Stimulated activated naive CD8-positive, alpha-beta T cell treated with anti-CD3 and anti-CD28 coated beads, Interleukin-15, Interleukin-2, amounts not matched to agents 100 U/mL and 50 U/mL, for 24 hours (primary cell): ENCODE measurements at regions not wholly inside any gene's neighbourhood (a gene's known extent, or its start where the extent isn't known, plus 50 kb on each side); places are given as distances from the start of the nearest gene placed in this dataset.
"Not testable (repeated sequence)": the region's sequence is repeated elsewhere in the genome, so short reads cannot be mapped to it uniquely, and the experiment has no call there.

ENCODE experiments used
- ATAC-seq: fragments of 150-1000 bp; cut with Tn5 transposase; one replicate; pipeline ENCODE4 v1.10.0; 2021
- DNase-seq: peaks from one replicate; pipeline ENCODE4 v3.0.0; 2021

DNA sequence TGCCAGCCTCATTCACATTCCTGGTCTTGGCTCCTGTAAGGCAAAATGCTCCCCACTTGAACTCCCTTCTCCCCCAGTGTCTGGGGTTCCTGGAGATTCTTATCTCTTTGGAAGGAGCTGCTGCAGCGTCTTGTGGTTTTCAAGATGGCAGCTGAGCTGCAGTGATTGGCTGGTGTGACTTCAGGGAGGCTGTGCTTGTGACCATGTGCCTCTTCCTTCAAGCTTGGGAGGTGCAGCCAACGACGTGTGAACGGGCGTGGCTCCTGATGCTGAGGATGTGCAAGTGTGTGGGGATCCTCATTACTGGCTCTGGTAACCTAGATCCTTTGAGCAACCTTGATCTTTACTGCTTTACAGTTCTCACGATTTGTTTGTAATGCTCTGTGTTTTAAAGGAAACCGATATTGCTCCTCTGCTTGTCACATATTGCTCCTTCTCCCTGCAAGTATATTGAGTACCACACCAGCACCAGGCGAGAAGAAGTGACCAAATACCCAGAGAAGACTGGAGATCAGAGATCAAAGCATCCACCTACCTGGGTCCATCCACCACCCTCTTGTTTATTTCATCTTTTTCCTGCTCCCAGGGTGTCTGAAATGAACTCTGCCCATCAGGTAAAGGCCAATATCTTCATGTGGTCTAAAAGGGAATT, 208.5 kb downstream of the FGF9 start:
- no peak for ATAC-seq
- no peak for DNase-seq

GRCh38 chr13:21882766-21883165, 211.9 kb downstream of the FGF9 start:
- ATAC-seq (no peak), DNase-seq (no peak)

GRCh38 chr13:21883713-21884112, 212.8 kb downstream of the FGF9 start:
- ATAC-seq (no peak), DNase-seq (no peak)

- no peak for ATAC-seq
Measured at GRCh38 chr13:21884299-21884909, 213.5 kb downstream of the FGF9 start.

GRCh38 chr13:21884965-21885567, 214.2 kb downstream of the FGF9 start:
- DNase-seq (no peak), ATAC-seq (no peak)

More at GRCh38 chr13:21884299-21884909, 213.5 kb downstream of the FGF9 start:
- DNase-seq = no peak

DNA sequence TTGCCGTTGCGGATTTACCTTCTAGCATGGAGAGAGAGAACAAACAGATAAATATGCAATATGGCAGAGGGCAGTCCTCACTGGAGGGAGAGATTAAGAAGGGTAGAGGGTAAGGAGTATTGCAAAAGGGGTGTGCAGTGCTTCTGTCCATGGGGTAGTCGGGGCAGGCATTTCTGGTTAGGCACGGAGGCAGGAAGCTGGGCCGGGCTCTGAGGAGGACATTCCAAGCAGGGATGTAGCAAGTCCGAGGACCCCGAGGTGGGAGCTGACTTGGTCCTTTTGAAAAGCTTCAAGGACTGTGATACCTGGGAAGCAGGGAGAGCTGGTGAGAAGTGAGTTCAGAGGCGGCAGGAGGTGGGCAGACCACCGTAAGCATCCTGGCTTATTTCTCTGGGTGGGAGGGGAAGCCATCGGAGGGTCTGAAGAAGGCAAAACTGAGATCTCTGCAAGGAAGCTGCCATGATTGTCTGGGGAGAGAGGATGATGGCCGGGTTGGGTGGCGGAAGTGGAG, 214.9 kb downstream of the FGF9 start:
- ATAC-seq (no peak), DNase-seq (no peak)

- no peak for ATAC-seq
- no peak for DNase-seq
Measured at GRCh38 chr13:21889651-21890050, 218.8 kb downstream of the FGF9 start.

- not testable (repeated sequence) for DNase-seq, ATAC-seq
Measured at GRCh38 chr13:21890220-21890619, 219.3 kb downstream of the FGF9 start.

- ATAC-seq (no peak), DNase-seq (no peak)
Measured at GRCh38 chr13:21894091-21894490, 223.2 kb downstream of the FGF9 start.

DNA sequence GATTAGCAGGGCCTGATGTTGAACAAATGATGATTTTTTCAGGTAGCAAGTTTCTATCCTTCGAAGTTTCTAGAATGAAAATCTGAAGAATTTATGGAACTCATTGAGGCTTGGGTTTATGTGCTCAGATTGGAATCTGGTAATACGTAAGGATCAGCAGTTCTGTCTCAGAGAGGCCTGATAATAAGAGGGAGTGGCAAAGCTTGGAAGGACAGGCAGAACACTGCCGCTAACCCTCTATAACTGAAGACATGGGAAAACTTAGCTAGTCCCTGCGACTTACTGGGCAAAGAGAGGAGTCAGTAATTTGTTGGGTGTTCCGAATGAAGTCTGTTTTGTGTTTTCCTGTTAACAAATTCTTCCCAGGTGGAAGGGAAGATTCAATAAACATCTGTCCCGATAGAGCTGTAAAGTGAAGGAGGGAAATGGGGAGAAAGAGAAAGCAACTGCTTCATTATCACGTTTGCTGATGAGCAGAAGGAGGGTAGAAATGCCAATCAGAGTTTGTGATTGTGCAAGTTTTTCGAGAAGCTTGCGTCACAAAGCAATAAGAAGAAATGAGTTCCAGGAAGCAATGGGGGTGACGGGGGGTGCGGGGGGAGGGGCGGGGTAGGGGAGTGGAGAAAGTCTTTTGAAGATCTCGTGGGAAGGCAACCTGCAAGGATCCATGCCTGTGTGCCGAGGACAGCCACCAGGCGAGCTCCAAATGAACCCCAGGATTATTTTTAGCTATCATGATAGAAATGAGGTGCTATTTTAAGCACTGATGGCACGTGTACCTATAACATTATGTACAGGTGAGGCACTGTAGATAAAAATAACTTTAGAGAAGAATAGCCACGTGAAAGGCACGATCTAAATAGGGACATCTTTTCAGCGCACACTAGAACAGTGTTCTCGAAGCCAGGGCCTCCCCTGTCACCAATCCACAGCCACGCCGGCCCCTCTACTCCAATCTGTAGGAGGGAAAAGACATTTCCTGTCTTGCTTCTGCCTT, 224.1 kb downstream of the FGF9 start:
- DNase-seq (no peak), ATAC-seq (no peak)

DNA sequence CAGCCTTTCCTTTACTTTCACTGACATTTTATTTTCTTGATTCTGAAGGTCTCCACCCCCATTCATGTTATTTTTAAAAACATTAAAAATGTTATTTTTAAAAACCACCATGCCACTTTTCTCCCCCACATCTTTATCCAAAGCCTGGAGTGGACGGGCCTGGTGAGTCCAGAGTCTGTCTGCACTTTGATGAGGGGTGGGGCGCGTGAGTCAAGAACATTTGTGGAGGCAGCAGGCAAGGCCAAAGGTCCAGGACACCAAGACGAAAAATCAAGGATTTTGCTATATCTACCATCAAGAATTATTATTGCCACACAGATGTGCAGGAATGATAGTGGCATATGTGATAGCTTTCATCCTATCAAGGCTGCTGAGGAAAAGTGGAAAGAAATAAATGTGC, 224.9 kb downstream of the FGF9 start:
- no peak for DNase-seq
- no peak for ATAC-seq

DNA sequence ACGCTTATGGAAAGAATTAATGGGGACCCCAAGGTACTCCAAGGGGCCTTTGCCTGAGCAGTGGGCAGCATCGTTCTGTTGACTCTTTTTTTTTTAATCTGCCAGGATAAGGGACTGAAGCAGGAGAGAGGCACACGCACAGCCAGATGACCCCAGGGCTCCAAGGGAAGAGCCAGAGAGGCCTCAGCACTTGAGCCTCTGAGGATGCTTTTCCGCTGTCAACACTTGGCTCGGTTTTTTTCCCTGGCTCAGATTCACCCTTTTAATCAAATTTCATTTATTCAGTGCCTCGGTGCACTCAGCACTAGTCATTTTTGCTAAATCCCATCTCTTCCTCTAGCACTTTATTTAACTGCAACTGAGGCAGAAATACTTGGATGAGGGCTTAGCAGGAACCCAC, 226.3 kb downstream of the FGF9 start:
- no peak for ATAC-seq
- DNase-seq = no peak

DNA sequence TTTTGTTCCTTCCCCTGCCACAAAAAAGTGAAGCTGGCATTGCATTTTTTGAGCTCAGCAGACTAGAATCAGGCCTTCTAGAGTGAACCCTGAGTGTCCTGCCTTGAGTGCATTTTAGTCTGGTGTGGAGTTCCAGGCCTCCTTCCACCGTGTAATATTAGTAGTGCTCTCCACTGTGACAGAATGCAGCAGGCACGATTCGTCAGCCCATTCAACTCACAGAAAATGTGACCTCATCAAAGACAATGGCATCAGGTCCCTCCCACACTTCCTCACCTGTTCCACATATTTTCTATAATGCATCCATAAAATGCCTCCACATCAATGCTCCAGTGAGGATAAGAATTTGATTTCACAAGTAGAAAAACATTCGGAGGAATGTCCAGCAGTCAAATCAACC, 227.6 kb downstream of the FGF9 start:
- no peak for ATAC-seq
- DNase-seq = no peak

DNA sequence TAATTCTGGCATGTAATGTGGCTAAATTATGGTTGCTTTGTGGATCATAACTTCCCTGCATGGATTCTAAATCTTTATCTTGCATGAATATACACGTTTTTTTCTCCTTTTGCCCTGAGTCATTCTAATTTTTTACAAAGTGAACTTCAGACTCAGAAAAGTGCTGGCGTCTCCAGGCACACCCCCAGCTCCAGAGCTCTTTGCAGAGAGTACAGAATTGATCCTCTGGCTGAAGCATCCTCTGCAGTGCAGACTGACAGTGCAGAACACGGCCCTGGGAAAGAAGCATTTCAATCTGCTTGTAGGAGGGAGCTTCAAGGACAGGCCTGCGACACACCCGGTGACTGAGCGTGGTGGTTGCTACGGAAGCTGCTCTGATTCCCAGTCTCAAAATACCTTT, 228.1 kb downstream of the FGF9 start:
- DNase-seq (no peak), ATAC-seq (no peak)

- DNase-seq = no peak
- no peak for ATAC-seq
Measured at GRCh38 chr13:21901336-21901735, 230.5 kb downstream of the FGF9 start.

GRCh38 chr13:21901811-21902708, 231.2 kb downstream of the FGF9 start:
- ATAC-seq (no peak), DNase-seq (no peak)

GRCh38 chr13:21902709-21903098, 231.8 kb downstream of the FGF9 start:
- ATAC-seq (no peak), DNase-seq (no peak)

- ATAC-seq (no peak), DNase-seq (no peak)
Measured at GRCh38 chr13:21905486-21905885, 234.6 kb downstream of the FGF9 start.

DNA sequence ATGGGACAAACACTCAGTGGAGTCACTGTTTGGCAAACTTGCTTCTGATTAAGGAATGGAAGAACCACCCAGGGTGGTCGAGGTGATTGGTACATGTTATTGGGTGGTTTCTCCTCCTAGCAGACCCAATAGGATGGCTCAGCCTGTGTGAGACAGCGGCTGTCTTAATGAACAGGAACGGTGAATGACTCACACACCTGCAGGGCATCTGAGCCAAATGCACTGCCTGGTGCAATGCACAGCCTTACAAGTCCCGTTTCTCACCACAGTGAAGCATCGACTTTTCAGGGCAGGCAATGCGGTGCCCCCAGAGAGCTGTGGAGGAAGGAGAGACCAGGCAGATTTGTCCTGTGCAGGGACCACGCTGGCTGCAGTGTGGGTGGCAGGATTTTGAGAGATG, 238.5 kb downstream of the FGF9 start:
- DNase-seq (no peak), ATAC-seq (no peak)

DNA sequence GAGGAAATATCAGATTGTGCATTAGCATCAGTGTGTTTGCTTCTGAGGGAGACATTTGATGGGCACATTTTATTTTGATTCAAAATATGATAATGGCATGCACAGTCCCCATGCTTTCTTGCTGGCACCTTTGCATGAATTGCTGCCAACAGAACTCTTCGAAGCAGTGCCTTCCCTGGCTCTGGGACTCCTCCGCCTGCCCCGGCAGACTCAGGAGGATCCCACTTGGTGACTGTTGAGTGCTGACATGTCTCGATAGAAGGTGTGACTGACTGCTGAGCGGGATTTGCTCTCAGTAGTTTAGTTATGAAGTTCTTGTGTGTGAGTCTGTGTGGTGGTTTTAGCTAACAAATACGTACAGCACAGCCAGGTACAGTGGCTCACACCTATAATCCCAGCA, 239.7 kb downstream of the FGF9 start:
- ATAC-seq = no peak

GRCh38 chr13:21911646-21912298, 240.9 kb downstream of the FGF9 start:
- no peak for DNase-seq
- no peak for ATAC-seq

More for the DNA sequence above, 239.7 kb downstream of the FGF9 start:
- DNase-seq = no peak
